ENCODE measurements at regions not wholly inside any gene's neighbourhood (a gene's known extent, or its start where the extent isn't known, plus 50 kb on each side); places are given as distances from the start of the nearest gene placed in this dataset.

- no peak for TF ChIP-seq CTCF (IDR thresholded peaks at IDR 0.05; ENCODE audit: low read length)
- TF ChIP-seq EZH2 (IDR thresholded peaks at IDR 0.05; ENCODE audit: borderline replicate concordance, low read length), result no peak
Measured at GRCh38 chrX:69305333-69306062, 140.2 kb upstream of the PJA1 start.
